Mesenchymal stem cell (in vitro differentiated cells and primary cell): ENCODE measurements at regions not wholly inside any gene's neighbourhood (a gene's known extent, or its start where the extent isn't known, plus 50 kb on each side); places are given as distances from the start of the nearest gene placed in this dataset.
A peak's percentile ranks its signal among the peaks of the same experiment; 100 is the strongest.

Source experiments
- DNase-seq: peaks from one replicate; pipeline ENCODE4 v3.0.0-alpha.2; 2013
- H2AFZ ChIP-seq: one replicate; pipeline ENCODE4 v1.6.1; 2013; ENCODE audit warnings: low read depth, mild to moderate bottlenecking, control low read depth, inconsistent platforms, low read length, moderate library complexity
- H2AK5ac ChIP-seq: 2 replicates; pipeline ENCODE4 v1.6.1; 2013; ENCODE audit warnings: low read length, moderate library complexity, mild to moderate bottlenecking, inconsistent platforms; ENCODE audit not compliant: severe bottlenecking
- H2BK120ac ChIP-seq: one replicate; pipeline ENCODE4 v1.6.1; 2013; ENCODE audit warnings: low read depth, mild to moderate bottlenecking, inconsistent platforms, low read length, moderate library complexity
- H2BK12ac ChIP-seq, 2 experiments: one replicate each; pipeline ENCODE4 v1.6.1; 2013; ENCODE audit warnings: inconsistent platforms in 2 of 2, low read length in 2 of 2, mild to moderate bottlenecking in 2 of 2, moderate library complexity in 2 of 2, control low read depth in 1 of 2
- H2BK15ac ChIP-seq: one replicate; pipeline ENCODE4 v1.6.1; 2013; ENCODE audit warnings: mild to moderate bottlenecking, low read depth, inconsistent platforms; ENCODE audit not compliant: poor library complexity, severe bottlenecking
- H2BK5ac ChIP-seq: 2 replicates; pipeline ENCODE4 v1.6.1; 2013; ENCODE audit warnings: low read depth, mild to moderate bottlenecking, low read length, control low read depth, inconsistent platforms; ENCODE audit not compliant: poor library complexity, severe bottlenecking
- H3K14ac ChIP-seq, 2 experiments: one replicate each; pipeline ENCODE4 v1.6.1; 2013; ENCODE audit warnings: inconsistent platforms in 2 of 2, low read length in 2 of 2, control low read depth in 1 of 2, mild to moderate bottlenecking in 1 of 2, moderate library complexity in 1 of 2
- H3K18ac ChIP-seq, 2 experiments: one replicate each; pipeline ENCODE4 v1.6.1; 2013; ENCODE audit warnings: inconsistent platforms in 2 of 2, low read length in 2 of 2, control low read depth in 1 of 2, low read depth in 1 of 2, mild to moderate bottlenecking in 1 of 2
- H3K23ac ChIP-seq, 2 experiments: one replicate each; pipeline ENCODE4 v1.6.1; 2013; ENCODE audit warnings: inconsistent platforms in 2 of 2, low read length in 2 of 2, mild to moderate bottlenecking in 2 of 2, moderate library complexity in 2 of 2, control low read depth in 1 of 2
- H3K27ac ChIP-seq: 2 replicates; pipeline ENCODE4 v1.5.1; 2013; ENCODE audit warnings: mild to moderate bottlenecking, moderate library complexity, low read length, control low read depth, inconsistent platforms; ENCODE audit not compliant: poor library complexity, severe bottlenecking
- H3K27me3 ChIP-seq, 2 experiments: 2 replicates each; pipeline versions ENCODE4 v1.6.1 to v1.7.0; 2013; ENCODE audit warnings: low read length in 2 of 2, mild to moderate bottlenecking in 2 of 2, moderate library complexity in 2 of 2, control low read depth in 1 of 2, inconsistent platforms in 1 of 2; ENCODE audit not compliant: control insufficient read depth in 1 of 2, insufficient read depth in 1 of 2
- H3K36me3 ChIP-seq, 2 experiments: 2 replicates each; pipeline versions ENCODE4 v1.6.1 to v1.7.0; 2013; ENCODE audit warnings: low read length in 2 of 2, control low read depth in 1 of 2, inconsistent platforms in 1 of 2, low read depth in 1 of 2, mild to moderate bottlenecking in 1 of 2; ENCODE audit not compliant: insufficient read depth in 2 of 2, control insufficient read depth in 1 of 2
- H3K4ac ChIP-seq, 2 experiments: one replicate each; pipeline ENCODE4 v1.6.1; 2013; ENCODE audit warnings: inconsistent platforms in 2 of 2, low read length in 2 of 2, mild to moderate bottlenecking in 2 of 2, moderate library complexity in 2 of 2, control low read depth in 1 of 2, low read depth in 1 of 2
- H3K4me1 ChIP-seq: 2 replicates; pipeline ENCODE4 v1.6.1; 2013; ENCODE audit warnings: low read depth, low read length, control low read depth; ENCODE audit not compliant: control insufficient read depth, insufficient read depth
- H3K4me2 ChIP-seq: 2 replicates; pipeline ENCODE4 v1.6.1; 2013; ENCODE audit warnings: low read length, mild to moderate bottlenecking, inconsistent platforms; ENCODE audit not compliant: poor library complexity, severe bottlenecking
- H3K4me3 ChIP-seq, 2 experiments: 2 replicates each; pipeline versions ENCODE4 v1.5.1 to v1.7.0; 2013; ENCODE audit warnings: low read length in 2 of 2, mild to moderate bottlenecking in 2 of 2, control low read depth in 1 of 2, low read depth in 1 of 2; ENCODE audit not compliant: insufficient read depth in 1 of 2
- H3K79me1 ChIP-seq: replicated peaks from 2 replicates; pipeline ENCODE4 v1.6.1; 2013; ENCODE audit warnings: mild to moderate bottlenecking, control low read depth, low read length, inconsistent platforms; ENCODE audit not compliant: poor library complexity, severe bottlenecking
- H3K9ac ChIP-seq: 2 replicates; pipeline ENCODE4 v1.7.0; 2013; ENCODE audit warnings: mild to moderate bottlenecking, low read length, moderate library complexity
- H3K9me3 ChIP-seq: 2 replicates; pipeline ENCODE4 v1.7.0; 2013; ENCODE audit warnings: mild to moderate bottlenecking, low read length; ENCODE audit not compliant: control insufficient read depth
- H4K8ac ChIP-seq: one replicate; pipeline ENCODE4 v1.6.1; 2013; ENCODE audit warnings: inconsistent platforms, mild to moderate bottlenecking, low read length, moderate library complexity
- H4K91ac ChIP-seq: one replicate; pipeline ENCODE4 v1.6.1; 2013; ENCODE audit warnings: mild to moderate bottlenecking, low read length, inconsistent platforms
- WGBS: methylation state at CpG from one replicate; pipeline ENCODE4 v1.1.7; 2013; ENCODE audit warnings: mixed read lengths; 5-methylcytosine and 5-hydroxymethylcytosine counted together

DNA sequence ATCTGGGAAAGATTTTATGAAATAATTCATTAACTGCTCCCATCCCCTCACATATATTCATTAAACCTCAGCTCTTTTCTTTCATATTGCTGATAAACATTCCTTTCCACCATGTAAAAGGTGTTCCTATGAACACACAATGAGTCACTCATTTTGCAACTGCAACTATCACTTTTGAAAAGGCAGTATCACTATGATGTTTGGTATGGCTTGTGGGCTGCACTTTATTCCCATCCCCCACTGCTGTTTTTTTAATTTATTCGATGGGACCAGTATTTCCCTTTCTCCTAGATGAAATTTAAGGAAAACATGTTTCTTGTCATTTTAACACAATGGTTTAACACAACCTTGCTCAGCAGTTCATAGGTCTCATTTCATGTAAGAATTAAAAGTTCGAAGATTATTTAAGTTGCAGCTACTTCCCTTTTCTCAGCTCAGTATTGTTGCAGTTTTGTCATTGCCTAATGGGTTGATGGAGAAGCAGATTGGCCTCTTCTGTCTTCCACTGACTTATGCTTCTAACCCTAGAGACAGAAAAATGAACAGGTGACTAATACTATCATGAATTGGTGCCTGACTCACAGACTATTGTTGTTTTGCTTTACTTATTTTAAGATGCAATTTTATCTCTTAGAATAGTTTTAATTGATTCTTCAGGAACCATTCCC is 280.3 kb downstream of the ZPLD1 start:
- no peak overlapping the region for H4K91ac ChIP-seq
- no peaks in the 10 kb centered on the region for H3K36me3 ChIP-seq
- H3K4ac ChIP-seq, result no peak overlapping the region
- no peaks in the 10 kb centered on the region for H3K79me1 ChIP-seq
- H2AK5ac ChIP-seq, result no peak overlapping the region
- WGBS, result no CpG with 5 or more reads among the region's 2 CpGs
- H3K27me3 ChIP-seq, result no peaks in the 10 kb centered on the region
- DNase-seq, result no peak
- H2BK12ac ChIP-seq, result no peak overlapping the region
- no peaks in the 10 kb centered on the region for H3K4me1 ChIP-seq
- no peak overlapping the region for H3K4me3 ChIP-seq
- H3K23ac ChIP-seq, result no peak overlapping the region
- peak overlapping the region; percentile 40 for H3K27ac ChIP-seq
- no peak overlapping the region for H2BK5ac ChIP-seq
- H2AFZ ChIP-seq, result no peak overlapping the region
- H3K9me3 ChIP-seq, result no peaks in the 10 kb centered on the region
- H2BK15ac ChIP-seq, result no peak overlapping the region
- H3K18ac ChIP-seq, result no peak overlapping the region
- H4K8ac ChIP-seq, result no peak overlapping the region
- no peak overlapping the region for H2BK120ac ChIP-seq
- H3K9ac ChIP-seq, result no peak overlapping the region
- no peak overlapping the region for H3K4me2 ChIP-seq
- H3K14ac ChIP-seq, result no peak overlapping the region

DNA sequence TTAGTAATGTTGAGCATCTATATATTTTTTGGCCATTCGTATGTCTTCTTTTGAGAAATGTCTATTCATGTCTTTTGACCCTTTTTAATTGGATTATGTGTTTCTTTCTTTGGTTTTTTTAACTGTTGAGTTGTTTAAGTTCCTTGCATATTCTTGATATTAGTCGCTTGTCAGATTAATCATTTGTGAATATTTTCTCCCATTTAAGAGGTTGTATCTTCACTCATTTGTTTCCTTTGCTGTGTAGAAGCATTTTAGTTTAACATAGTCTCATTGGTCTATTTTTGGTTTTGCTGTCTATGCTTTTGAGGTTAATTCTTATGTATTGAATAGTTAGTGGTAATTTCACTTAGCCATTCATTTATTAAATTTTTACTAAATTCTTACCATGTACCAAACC is 283.8 kb downstream of the ZPLD1 start:
- no peak overlapping the region for H2AFZ ChIP-seq
- no peak overlapping the region for H3K4ac ChIP-seq
- no peak overlapping the region for H3K9ac ChIP-seq
- H3K79me1 ChIP-seq, result no peaks in the 10 kb centered on the region
- WGBS, result 100% methylated on average over 1 of the region's 2 CpGs
- no peak overlapping the region for H3K4me2 ChIP-seq
- no peak overlapping the region for H2BK15ac ChIP-seq
- H2BK12ac ChIP-seq, result no peak overlapping the region
- H3K18ac ChIP-seq, result no peak overlapping the region
- no peaks in the 10 kb centered on the region for H3K9me3 ChIP-seq
- no peaks in the 10 kb centered on the region for H3K27me3 ChIP-seq
- no peaks in the 10 kb centered on the region for H3K4me1 ChIP-seq
- H2BK5ac ChIP-seq, result no peak overlapping the region
- no peaks in the 10 kb centered on the region for H3K36me3 ChIP-seq
- H3K27ac ChIP-seq, result no peak overlapping the region
- H2AK5ac ChIP-seq, result no peak overlapping the region
- no peak overlapping the region for H3K23ac ChIP-seq
- no peak overlapping the region for H4K91ac ChIP-seq
- no peak overlapping the region for H3K14ac ChIP-seq
- H2BK120ac ChIP-seq, result no peak overlapping the region
- no peak for DNase-seq
- no peak overlapping the region for H4K8ac ChIP-seq
- H3K4me3 ChIP-seq, result no peak overlapping the region

GRCh38 chr3:102722317-102722716 is 287.5 kb downstream of the ZPLD1 start:
- no peak for DNase-seq
- Histone ChIP-seq H3K18ac (no peak overlapping the region), H3K27me3 (no peaks in the 10 kb centered on the region), H4K91ac (no peak overlapping the region), H3K4me3 (no peak overlapping the region), H3K79me1 (no peaks in the 10 kb centered on the region), H3K36me3 (no peaks in the 10 kb centered on the region), H3K4me2 (no peak overlapping the region), H2BK120ac (no peak overlapping the region), H3K9me3 (no peaks in the 10 kb centered on the region), H3K27ac (no peak overlapping the region), H4K8ac (no peak overlapping the region), H3K9ac (no peak overlapping the region), H3K14ac (no peak overlapping the region), H2BK15ac (no peak overlapping the region), H3K4ac (no peak overlapping the region), H3K4me1 (no peaks in the 10 kb centered on the region), H2BK12ac (no peak overlapping the region), H3K23ac (no peak overlapping the region), H2BK5ac (no peak overlapping the region), H2AK5ac (no peak overlapping the region), H2AFZ (no peak overlapping the region)
- WGBS, result 29% methylated on average over 1 of the region's 2 CpGs

DNA sequence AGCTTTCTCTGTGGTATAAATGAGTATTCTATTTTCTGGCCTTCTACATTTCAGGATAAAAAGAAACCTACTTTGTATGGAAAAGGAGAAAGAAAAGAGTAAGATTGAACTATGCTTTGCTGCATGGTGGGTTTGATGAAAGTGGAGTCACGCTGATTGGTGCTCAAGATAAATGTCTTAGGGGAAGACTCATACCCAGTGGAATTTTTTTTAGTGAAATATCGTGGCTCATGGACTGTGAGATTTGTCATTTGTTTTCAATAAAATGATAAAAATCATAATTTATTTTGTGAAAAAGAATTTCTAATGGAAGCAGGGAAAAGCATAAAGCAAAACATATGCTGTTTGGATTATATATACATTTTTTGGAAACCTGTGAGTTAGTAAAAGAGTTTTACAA is 292.5 kb downstream of the ZPLD1 start:
- H3K4ac ChIP-seq, result no peak overlapping the region
- H2AFZ ChIP-seq, result no peak overlapping the region
- H3K23ac ChIP-seq, result no peak overlapping the region
- no peak overlapping the region for H4K8ac ChIP-seq
- H3K27ac ChIP-seq, result no peak overlapping the region
- H3K18ac ChIP-seq, result no peak overlapping the region
- H3K79me1 ChIP-seq, result no peaks in the 10 kb centered on the region
- no peak overlapping the region for H2AK5ac ChIP-seq
- no peak overlapping the region for H3K4me3 ChIP-seq
- H2BK15ac ChIP-seq, result no peak overlapping the region
- DNase-seq, result no peak
- H2BK120ac ChIP-seq, result no peak overlapping the region
- H3K9ac ChIP-seq, result no peak overlapping the region
- no peak overlapping the region for H2BK12ac ChIP-seq
- no peaks in the 10 kb centered on the region for H3K4me1 ChIP-seq
- no peaks in the 10 kb centered on the region for H3K9me3 ChIP-seq
- no peak overlapping the region for H2BK5ac ChIP-seq
- H3K27me3 ChIP-seq, result no peaks in the 10 kb centered on the region
- H4K91ac ChIP-seq, result no peak overlapping the region
- H3K4me2 ChIP-seq, result no peak overlapping the region
- no peaks in the 10 kb centered on the region for H3K36me3 ChIP-seq
- WGBS, result 83% methylated on average over 1 of the region's 2 CpGs
- no peak overlapping the region for H3K14ac ChIP-seq
